Fibroblast of pulmonary artery (primary cell): ENCODE measurements at regions not wholly inside any gene's neighbourhood (a gene's known extent, or its start where the extent isn't known, plus 50 kb on each side); places are given as distances from the start of the nearest gene placed in this dataset.
A peak's percentile ranks its signal among the peaks of the same experiment; 100 is the strongest.

Experiments used
- DNase-seq: peaks from one replicate; pipeline ENCODE4 v3.0.0-alpha.2; 2010; ENCODE audit warnings: low read depth
- H3K4me3 ChIP-seq: replicated peaks from 2 replicates; pipeline ENCODE4 v1.5.1; 2011; ENCODE audit warnings: low read depth, mild to moderate bottlenecking, control low read depth, low read length, moderate library complexity
- TF ChIP-seq, protein P1 (sequence below): IDR thresholded peaks from 2 replicates; pipeline ENCODE4 v1.5.1; 2011; ENCODE audit warnings: mild to moderate bottlenecking, control low read depth, low read length, inconsistent platforms; ENCODE audit errors: missing control alignments

DNA sequence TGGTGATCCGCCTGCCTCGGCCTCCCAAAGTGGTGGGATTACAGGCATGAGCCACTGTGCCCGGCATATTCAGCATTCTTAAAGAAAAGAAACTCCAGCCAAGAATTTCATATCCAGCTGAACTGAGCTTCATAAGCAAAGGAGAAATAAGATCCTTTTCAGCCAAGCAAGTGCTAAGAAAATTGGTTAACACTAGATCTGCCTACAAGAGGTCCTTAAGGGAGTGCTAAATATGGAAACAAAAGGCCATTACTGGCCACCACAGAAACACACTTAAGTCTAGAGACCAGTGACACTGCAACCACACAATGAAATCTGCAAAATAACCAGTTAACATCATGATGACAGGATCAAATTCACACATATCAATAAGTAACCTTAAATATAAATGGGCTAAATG, 331.5 kb downstream of the MAN2A1 start:
- TF ChIP-seq, protein P1, sequence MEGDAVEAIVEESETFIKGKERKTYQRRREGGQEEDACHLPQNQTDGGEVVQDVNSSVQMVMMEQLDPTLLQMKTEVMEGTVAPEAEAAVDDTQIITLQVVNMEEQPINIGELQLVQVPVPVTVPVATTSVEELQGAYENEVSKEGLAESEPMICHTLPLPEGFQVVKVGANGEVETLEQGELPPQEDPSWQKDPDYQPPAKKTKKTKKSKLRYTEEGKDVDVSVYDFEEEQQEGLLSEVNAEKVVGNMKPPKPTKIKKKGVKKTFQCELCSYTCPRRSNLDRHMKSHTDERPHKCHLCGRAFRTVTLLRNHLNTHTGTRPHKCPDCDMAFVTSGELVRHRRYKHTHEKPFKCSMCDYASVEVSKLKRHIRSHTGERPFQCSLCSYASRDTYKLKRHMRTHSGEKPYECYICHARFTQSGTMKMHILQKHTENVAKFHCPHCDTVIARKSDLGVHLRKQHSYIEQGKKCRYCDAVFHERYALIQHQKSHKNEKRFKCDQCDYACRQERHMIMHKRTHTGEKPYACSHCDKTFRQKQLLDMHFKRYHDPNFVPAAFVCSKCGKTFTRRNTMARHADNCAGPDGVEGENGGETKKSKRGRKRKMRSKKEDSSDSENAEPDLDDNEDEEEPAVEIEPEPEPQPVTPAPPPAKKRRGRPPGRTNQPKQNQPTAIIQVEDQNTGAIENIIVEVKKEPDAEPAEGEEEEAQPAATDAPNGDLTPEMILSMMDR: no peak
- DNase-seq: no peak

DNA sequence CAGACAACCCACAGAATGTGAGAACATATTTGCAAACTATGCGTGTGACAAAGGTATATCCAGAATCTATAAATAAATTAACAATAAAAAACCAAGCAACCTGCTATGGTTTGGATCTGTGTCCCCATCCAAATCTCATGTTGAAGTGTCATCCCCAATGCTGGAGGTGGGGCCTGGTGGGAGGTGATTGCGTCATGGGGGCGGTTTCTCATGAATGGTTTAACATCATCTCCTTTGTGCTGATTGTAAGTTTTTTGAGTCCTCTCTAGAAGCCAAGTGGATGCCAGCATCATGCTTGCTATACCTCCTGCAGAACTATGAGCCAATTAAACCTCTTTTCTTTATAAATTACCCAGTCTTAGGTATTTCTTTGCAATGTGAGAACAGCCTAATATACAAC, 335.4 kb downstream of the MAN2A1 start:
- TF ChIP-seq, protein P1: no peak
- no peak for DNase-seq
- H3K4me3 ChIP-seq: no peak overlapping the region

More for the DNA sequence above, 331.5 kb downstream of the MAN2A1 start:
- H3K4me3 ChIP-seq: no peak overlapping the region

DNA sequence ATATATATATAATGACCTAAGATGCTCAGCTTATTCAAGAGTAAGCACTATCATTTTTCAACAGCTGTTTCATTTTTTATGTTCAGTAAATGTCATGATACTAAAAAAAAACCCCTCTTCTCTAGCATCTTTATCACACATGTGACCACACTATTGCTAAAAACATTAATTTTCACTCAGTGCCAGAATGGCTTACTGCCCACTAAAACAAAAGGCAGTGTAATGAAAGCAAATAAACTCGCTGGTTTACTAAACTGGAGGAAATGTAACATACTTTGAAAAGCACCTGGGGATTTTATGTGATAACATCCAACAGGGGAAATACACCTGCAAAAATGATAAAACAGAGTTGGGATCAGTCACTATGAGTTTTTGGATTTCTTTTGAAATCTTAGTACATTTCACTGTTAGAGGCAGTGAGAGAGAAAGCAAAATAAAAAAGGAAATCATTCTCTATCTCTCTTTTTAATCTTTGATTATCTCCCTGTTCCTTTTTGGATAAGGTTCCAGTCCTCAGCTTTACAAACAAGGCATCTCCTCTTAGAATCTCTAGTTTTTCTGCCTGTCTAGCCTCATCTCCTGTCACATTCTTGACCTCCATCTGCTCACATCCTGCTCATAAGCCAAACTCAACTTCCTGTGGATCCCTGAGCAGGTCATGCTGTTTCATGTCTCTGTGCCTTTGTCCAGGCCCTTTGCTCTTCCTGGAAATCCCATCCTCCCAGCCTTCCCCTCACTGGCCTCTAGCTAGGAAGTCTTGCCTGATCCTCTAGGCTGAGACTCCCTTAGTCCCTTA, 338.0 kb downstream of the MAN2A1 start:
- TF ChIP-seq, protein P1: no peak
- no peak overlapping the region for H3K4me3 ChIP-seq
- peak; percentile 1 for DNase-seq

DNA sequence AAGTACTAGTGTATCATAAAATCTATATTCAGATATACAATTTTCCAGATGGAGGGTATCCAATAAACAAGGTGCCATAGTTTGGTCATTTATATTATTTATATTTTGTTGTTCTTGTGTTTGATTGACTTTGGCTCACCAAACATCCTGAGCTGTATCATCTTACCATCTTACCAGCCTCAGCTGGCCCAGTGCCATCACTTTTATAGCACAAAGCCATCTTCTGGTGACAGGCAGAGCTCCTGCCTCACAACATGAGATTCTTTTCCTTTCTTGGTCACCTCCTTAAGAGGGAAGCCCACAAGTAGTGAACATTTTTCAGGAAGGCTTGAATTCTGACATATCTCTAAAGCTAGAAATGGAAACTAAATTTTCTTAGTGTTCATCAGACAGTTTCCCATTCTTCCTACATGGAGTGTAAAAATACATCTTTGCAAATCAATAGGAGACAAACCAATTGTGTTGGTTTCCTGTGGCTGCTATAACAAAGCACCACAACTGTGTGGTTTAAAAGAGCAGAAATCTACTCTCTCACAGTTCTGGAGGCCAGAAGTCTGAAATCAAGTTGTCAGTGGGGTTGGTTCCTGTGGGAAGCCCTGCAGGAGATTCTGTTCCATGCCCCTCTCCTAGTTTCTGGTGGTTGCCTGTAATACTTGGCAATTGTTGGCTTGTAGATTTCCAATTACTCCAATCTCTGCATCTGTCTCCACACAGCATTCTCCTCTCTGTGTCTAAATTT, 341.8 kb downstream of the MAN2A1 start:
- DNase-seq: no peak
- H3K4me3 ChIP-seq: no peak overlapping the region
- TF ChIP-seq, protein P1: no peak

DNA sequence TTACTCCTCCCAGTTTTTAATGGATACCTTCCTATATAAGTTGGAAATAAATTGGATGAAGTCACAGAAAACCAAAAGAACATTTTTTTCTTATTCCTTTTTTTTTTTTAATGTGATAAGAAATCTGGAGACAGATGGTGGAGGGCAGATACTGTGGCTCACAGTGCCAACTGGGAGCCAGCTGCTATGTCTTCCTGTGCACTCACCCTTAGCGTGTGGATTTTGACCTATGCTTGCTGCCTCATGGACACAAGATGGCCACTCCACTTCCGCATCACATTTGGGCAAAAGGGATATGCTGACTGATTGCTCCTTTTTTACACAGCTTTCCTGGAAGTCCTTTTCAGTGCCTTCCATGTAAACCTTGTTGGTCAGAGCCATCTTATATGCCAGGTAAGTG, 342.6 kb downstream of the MAN2A1 start:
- no peak for DNase-seq
- no peak overlapping the region for H3K4me3 ChIP-seq
- TF ChIP-seq, protein P1: no peak

DNA sequence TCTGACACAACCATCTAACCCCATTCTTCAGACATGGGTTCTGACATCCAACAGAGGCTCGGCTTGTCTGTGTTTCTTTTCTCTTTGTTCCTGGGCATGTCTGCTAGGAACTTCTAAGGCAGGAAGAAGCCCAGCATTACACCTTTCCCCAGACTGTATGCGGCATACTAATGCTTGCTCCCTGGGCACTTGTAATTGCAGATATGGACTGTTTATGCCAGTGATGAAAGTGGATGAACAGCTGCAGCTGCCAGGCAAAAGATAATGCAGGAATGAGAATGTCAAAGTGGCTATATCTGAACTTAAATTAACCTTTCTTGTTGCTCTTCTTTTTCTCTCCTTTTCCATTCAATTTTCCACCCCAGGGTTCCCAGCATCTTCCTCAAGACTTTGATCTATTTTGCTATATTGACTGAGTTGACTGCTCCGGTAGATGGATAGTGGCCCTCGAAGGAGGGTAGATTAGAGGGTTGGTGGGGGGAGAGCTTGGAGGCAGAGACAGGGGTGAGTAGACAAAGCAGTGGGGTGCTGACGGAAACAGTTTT, 344.4 kb downstream of the MAN2A1 start:
- TF ChIP-seq, protein P1: no peak

More for the DNA sequence above, 344.4 kb downstream of the MAN2A1 start:
- no peak for DNase-seq
- no peak overlapping the region for H3K4me3 ChIP-seq
